ENCODE measurements at regions not wholly inside any gene's neighbourhood (a gene's known extent, or its start where the extent isn't known, plus 50 kb on each side); places are given as distances from the start of the nearest gene placed in this dataset.
"Not testable (repeated sequence)": the region's sequence is repeated elsewhere in the genome, so short reads cannot be mapped to it uniquely, and the experiment has no call there.

- no peak overlapping the region for H3K27ac ChIP-seq
- no peak for DNase-seq (ENCODE audit: low spot score in 2 of 2)
- no peak overlapping the region for H3K4me3 ChIP-seq
- intact Hi-C loops (cut with DNase I): no loop called here
- no peaks in the 10 kb centered on the region for H3K36me3 ChIP-seq
- peaks cover 0 to 9% of the 10 kb centered on the region in 2 donors for H3K9me3 ChIP-seq
- TF ChIP-seq, protein P1, sequence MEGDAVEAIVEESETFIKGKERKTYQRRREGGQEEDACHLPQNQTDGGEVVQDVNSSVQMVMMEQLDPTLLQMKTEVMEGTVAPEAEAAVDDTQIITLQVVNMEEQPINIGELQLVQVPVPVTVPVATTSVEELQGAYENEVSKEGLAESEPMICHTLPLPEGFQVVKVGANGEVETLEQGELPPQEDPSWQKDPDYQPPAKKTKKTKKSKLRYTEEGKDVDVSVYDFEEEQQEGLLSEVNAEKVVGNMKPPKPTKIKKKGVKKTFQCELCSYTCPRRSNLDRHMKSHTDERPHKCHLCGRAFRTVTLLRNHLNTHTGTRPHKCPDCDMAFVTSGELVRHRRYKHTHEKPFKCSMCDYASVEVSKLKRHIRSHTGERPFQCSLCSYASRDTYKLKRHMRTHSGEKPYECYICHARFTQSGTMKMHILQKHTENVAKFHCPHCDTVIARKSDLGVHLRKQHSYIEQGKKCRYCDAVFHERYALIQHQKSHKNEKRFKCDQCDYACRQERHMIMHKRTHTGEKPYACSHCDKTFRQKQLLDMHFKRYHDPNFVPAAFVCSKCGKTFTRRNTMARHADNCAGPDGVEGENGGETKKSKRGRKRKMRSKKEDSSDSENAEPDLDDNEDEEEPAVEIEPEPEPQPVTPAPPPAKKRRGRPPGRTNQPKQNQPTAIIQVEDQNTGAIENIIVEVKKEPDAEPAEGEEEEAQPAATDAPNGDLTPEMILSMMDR (IDR thresholded peaks at IDR 0.05): no peak
- no peaks in the 10 kb centered on the region for H3K4me1 ChIP-seq
- no peaks in the 10 kb centered on the region for H3K27me3 ChIP-seq
Observed at GRCh38 chr5:110306650-110307049, 419.8 kb downstream of the TMEM232 start.

- Histone ChIP-seq H3K36me3 (no peaks in the 10 kb centered on the region), H3K4me3 (no peak overlapping the region), H3K27ac (no peak overlapping the region), H3K4me1 (no peaks in the 10 kb centered on the region), H3K9me3 (peaks cover 0 to 9% of the 10 kb centered on the region in 2 donors), H3K27me3 (no peaks in the 10 kb centered on the region)
- DNase-seq (ENCODE audit: low spot score in 2 of 2): no peak
- TF ChIP-seq, protein P1 (IDR thresholded peaks at IDR 0.05): no peak
- intact Hi-C loops (cut with DNase I): no loop called here
Observed at GRCh38 chr5:110309222-110309621, 417.2 kb downstream of the TMEM232 start.

DNA sequence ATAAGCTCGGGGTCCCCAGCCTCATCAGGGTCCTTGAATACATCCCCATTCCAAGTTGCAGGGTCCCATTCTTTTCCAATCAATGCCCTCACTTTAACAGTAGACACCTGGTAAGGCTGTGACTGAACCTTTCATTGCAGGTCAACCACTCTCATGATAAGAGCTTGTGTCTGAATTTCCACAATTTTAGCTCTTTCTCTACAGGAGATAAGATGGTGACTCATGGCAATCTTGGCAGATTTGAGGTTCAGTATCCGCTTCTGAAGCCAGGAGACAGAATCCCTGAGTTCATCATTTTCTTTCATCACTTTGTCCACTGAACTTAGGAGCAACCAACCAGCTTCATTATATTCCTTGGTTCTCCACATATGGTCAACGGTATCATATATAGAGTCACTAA, 409.9 kb downstream of the TMEM232 start:
- H3K4me1 ChIP-seq; intact Hi-C loops (cut with DNase I); H3K27ac ChIP-seq; H3K27me3 ChIP-seq; H3K9me3 ChIP-seq; H3K36me3 ChIP-seq; H3K4me3 ChIP-seq; DNase-seq (ENCODE audit: low spot score in 2 of 2): not testable (repeated sequence)

DNA sequence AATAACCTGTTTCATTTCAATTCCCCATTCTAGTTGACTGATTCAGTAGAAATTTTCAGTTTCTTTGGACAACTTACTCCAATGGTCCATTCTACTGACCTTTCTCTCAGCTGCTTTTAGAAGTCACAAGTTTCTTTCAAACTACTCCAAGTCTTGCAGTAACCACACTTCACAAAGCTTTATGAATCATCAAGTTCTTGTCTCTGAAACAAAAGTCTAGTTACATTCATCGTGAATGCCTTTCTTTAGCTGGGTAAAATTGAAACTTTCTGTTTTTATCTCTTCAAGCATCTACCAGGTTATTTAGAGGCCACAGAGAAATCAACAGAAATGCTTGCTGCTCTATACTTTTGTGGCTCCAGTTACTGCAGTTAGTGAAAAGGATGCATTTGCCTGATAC, 405.4 kb downstream of the TMEM232 start:
- Histone ChIP-seq H3K36me3 (no peaks in the 10 kb centered on the region), H3K27ac (no peak overlapping the region), H3K9me3 (no peaks in the 10 kb centered on the region), H3K4me3 (no peak overlapping the region), H3K4me1 (no peaks in the 10 kb centered on the region), H3K27me3 (no peaks in the 10 kb centered on the region)
- no peak for DNase-seq (ENCODE audit: low spot score in 2 of 2)
- TF ChIP-seq, protein P1 (IDR thresholded peaks at IDR 0.05): no peak
- intact Hi-C loops (cut with DNase I): no loop called here

DNA sequence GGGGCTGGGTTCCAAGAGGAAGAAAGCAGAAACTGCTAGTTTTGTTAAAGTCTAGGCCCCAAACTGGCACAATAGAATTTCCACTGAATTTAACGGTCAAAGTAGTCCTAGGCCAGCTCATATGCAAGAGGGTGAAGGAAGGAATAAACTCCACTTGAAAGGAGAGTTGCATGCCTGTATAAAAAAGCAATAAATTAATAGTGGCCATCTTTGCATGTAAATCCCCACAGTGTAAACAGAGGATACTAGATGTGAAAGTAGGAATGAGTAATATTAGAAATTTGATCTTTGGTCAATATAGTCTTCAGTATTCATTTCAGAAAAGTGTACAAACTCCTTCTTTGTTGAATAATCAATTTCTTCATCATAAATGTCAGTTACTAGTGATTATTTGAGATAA, 403.1 kb downstream of the TMEM232 start:
- DNase-seq (ENCODE audit: low spot score in 2 of 2): no peak

DNA sequence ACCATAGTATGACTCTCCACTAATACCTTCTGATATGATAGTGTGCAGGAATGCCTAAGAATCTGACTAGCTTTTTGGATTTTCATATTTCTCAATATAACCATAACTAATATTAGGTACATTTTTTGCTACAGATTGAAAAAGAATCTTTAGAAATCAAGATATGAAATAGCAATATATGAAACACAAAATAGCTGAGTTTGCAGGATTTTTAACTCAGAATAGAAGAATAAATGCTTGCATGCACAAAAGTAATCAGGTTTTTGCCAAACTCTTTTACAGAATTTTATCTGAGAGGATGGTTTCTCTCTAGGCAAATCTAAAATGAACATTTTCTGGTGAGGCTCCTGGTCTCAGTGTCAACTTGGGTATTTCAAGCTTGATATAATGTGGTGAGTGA, 402.6 kb downstream of the TMEM232 start:
- Histone ChIP-seq H3K27me3 (no peaks in the 10 kb centered on the region), H3K9me3 (no peaks in the 10 kb centered on the region), H3K4me3 (no peak overlapping the region), H3K36me3 (no peaks in the 10 kb centered on the region), H3K27ac (no peak overlapping the region), H3K4me1 (no peaks in the 10 kb centered on the region)
- intact Hi-C loops (cut with DNase I): no loop called here
- DNase-seq (ENCODE audit: low spot score in 2 of 2): no peak
- TF ChIP-seq, protein P1 (IDR thresholded peaks at IDR 0.05): no peak

More for the DNA sequence above, 403.1 kb downstream of the TMEM232 start:
- no peaks in the 10 kb centered on the region for H3K36me3 ChIP-seq
- intact Hi-C loops (cut with DNase I): no loop called here
- H3K9me3 ChIP-seq: no peaks in the 10 kb centered on the region
- TF ChIP-seq, protein P1 (IDR thresholded peaks at IDR 0.05): no peak
- H3K27me3 ChIP-seq: no peaks in the 10 kb centered on the region
- no peak overlapping the region for H3K27ac ChIP-seq
- no peak overlapping the region for H3K4me3 ChIP-seq
- no peaks in the 10 kb centered on the region for H3K4me1 ChIP-seq
